Activated T-helper 1 cell treated with anti-CD3 and anti-CD28 coated beads, Interleukin-12 subunit alpha, Interleukin-12 subunit beta, Interleukin-2, Interleukin-4 antibody, amounts not matched to agents 30 ng/mL and 10 ng/mL and 1 ng/mL, durations not matched to agents 14 hours and 24 hours and 36 hours (primary cell): ENCODE measurements at regions not wholly inside any gene's neighbourhood (a gene's known extent, or its start where the extent isn't known, plus 50 kb on each side); places are given as distances from the start of the nearest gene placed in this dataset.

ENCODE experiments used
- DNase-seq: peaks from one replicate; pipeline ENCODE4 v3.0.0; 2021; ENCODE audit warnings: low spot score
- H3K27ac Mint-ChIP-seq: one replicate; pipeline ENCODE4 v1.8.0; 2021; ENCODE audit warnings: mild to moderate bottlenecking, mixed read lengths
- H3K27me3 Mint-ChIP-seq: one replicate; pipeline ENCODE4 v1.8.0; 2022; ENCODE audit warnings: mild to moderate bottlenecking, moderate library complexity, mixed read lengths; ENCODE audit not compliant: insufficient read depth
- H3K36me3 Mint-ChIP-seq: one replicate; pipeline ENCODE4 v1.8.0; 2021; ENCODE audit warnings: low read depth, mixed read lengths
- H3K4me1 Mint-ChIP-seq: one replicate; pipeline ENCODE4 v1.8.0; 2021; ENCODE audit warnings: low read depth, mixed read lengths
- H3K4me3 Mint-ChIP-seq: one replicate; pipeline ENCODE4 v1.8.0; 2021; ENCODE audit warnings: mild to moderate bottlenecking, moderate library complexity, mixed read lengths
- H3K9me3 Mint-ChIP-seq: one replicate; pipeline ENCODE4 v1.8.0; 2021; ENCODE audit warnings: mixed read lengths
- intact Hi-C: fragments of 100-400 bp; cut with micrococcal nuclease; formaldehyde crosslinking; loops from one replicate; pipeline ENCODE4 v1.15.1; 2024

DNA sequence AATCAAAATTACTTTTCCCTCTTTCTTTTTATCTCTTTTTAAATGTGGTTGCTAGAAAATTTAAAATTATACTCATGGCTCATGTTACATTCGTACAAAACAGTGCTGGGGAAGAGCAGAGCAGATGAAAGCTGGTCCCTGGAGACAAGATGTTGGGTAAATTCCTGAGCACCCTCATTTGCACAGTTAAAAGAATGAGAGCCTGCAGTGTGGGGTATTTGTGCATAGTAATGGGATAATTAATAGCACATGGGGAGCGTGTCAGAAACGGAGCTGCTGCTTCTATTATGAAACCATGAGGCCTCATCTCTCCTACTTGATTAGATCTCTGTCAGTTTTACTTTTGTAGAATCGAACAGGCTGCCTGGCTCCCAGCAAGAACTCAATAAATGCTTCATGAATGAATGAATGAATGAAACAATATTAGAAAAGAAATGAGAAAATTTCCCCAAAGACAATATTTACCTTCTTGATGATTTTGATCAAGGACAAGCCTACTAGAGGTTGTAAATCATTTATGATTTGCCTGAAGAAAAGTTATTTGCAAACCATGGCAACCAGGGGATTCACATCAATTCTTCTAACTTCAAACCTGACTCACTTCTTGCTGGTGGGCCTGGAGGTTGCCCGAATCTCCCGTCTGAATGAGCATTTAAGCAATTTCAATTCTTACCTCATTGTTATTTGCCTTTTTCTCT, 177.2 kb upstream of the TUT7 start:
- Mint-ChIP-seq H3K36me3 (no peaks in the 10 kb centered on the region), H3K27me3 (no peaks in the 10 kb centered on the region), H3K4me3 (no peak overlapping the region), H3K9me3 (no peaks in the 10 kb centered on the region), H3K4me1 (no peaks in the 10 kb centered on the region), H3K27ac (no peak overlapping the region)
- no peak for DNase-seq
- intact Hi-C loops = no loop called here

DNA sequence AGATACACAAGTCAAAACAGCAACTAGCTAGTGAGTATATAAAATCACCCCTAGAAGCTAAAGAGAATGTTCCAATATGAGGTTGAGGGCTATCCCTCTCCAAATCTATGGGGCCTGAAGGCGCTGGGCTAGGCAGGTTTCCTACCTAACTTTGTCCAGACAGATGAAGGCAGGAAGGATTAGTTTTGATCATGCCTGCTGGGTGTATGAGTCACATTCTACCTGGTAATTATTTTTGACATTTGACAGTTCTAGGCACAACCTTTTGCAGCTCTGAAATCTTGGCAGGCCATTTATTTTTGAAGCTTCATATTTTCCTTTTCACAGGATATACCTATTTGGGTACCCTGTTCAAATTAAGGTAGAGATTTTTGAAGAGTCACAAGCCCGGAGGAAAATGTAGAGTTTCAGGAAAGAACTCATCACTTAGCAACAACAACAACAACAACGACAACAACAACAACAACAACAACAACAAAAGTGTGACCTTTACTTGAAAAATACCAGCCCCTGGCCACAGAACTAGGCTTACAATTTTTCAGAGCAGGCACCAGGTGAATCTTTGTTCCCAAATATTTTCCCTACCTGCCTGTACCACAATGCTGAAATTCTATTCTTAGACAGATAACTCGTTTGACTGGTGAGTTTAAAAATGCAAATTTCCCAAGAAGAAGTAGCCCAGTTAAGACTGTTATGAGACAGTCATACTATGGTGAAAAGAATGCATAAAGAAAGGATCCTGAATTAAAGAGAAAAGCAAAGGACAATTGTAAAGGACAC, 175.5 kb upstream of the TUT7 start:
- Mint-ChIP-seq H3K4me1 (no peaks in the 10 kb centered on the region), H3K4me3 (no peak overlapping the region), H3K9me3 (no peaks in the 10 kb centered on the region), H3K27ac (no peak overlapping the region), H3K27me3 (no peaks in the 10 kb centered on the region), H3K36me3 (no peaks in the 10 kb centered on the region)
- intact Hi-C loops = no loop called here
- DNase-seq = no peak

DNA sequence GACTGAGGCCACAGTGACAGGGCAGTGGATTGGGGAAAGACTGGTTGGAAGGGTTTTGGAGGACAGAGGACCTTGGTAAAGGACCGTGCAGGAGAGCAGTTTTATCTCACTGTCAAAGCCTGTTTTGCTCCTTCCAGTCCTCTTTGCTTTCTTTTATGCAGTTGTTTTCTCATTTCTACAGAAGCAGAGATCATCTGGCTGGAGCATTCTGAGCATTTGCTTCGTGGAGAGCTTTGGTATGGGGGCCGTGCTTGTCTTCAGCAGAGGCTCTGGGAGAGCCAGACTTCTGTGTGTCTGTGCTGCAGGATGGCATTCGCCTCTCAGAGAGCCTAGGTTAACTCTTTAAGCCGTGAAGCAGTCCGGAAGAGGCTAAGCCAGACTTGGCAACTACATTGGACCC, 171.8 kb upstream of the TUT7 start:
- no peaks in the 10 kb centered on the region for H3K4me1 Mint-ChIP-seq
- no peaks in the 10 kb centered on the region for H3K9me3 Mint-ChIP-seq
- H3K27me3 Mint-ChIP-seq = no peaks in the 10 kb centered on the region
- intact Hi-C loops = no loop called here
- H3K4me3 Mint-ChIP-seq = no peak overlapping the region
- no peak for DNase-seq
- no peak overlapping the region for H3K27ac Mint-ChIP-seq
- no peaks in the 10 kb centered on the region for H3K36me3 Mint-ChIP-seq

DNA sequence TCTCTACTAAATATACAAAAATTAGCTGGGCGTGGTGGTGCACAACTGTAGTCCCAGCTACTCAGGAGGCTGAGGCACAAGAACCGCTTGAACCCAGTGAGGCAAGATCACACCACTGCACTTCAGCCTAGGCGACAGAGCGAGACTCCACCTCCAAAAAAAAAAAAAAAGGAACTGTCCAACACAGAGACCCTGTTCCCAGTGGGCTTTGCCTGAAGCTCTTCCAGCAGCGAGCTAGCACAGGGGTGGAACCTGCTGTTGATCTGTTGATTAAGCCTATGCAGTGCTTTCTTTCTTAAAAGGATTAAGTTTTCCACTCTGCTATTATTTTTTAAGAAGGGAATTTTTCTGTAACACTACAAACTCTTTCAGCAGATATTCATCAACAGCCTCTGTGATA, 171.0 kb upstream of the TUT7 start:
- H3K4me1 Mint-ChIP-seq = no peaks in the 10 kb centered on the region
- DNase-seq = no peak
- H3K36me3 Mint-ChIP-seq = no peaks in the 10 kb centered on the region
- no peak overlapping the region for H3K4me3 Mint-ChIP-seq
- no peak overlapping the region for H3K27ac Mint-ChIP-seq
- intact Hi-C loops = no loop called here
- no peaks in the 10 kb centered on the region for H3K27me3 Mint-ChIP-seq
- H3K9me3 Mint-ChIP-seq = no peaks in the 10 kb centered on the region

DNA sequence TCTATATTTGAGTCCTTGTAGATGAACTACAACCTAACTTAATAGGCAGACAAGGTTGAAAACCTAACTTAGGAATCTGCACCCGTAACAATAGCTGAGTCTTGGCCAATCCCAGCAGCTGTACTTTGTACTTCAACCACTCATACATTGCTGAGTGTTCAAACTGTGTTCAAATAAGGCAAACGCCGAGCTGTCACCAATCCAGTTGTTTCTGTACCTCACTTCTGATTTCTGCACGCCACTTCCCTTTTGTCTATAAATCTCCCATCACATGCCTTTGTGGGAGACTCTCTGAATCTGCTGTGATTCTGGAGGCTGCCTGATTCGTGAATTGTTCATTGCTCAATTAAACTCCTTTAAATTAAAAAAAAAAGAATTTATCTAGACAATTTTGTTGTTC, 167.8 kb upstream of the TUT7 start:
- H3K4me3 Mint-ChIP-seq = no peak overlapping the region
- intact Hi-C loops = no loop called here

DNA sequence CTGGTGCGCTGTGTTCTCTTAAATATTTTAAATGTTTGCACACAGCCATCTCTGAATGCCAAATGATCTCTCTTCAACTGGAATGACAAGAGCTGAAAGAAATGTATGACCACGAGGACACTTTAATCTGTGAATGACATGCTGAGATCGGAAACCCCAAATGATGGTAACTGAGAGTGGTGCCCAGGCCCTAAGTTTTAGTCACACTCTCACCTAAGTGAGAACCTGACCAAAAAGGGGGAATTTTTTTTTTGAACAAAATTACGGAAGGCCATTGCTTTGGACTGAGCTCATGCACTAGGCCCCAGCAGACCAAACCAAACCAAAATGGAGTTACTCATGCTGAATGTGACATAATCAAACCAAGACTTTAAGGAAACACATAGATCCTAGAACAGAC, 167.1 kb upstream of the TUT7 start:
- Mint-ChIP-seq H3K27me3 (peaks cover under 1% of the 10 kb centered on the region), H3K36me3 (no peaks in the 10 kb centered on the region), H3K4me1 (no peaks in the 10 kb centered on the region), H3K27ac (no peak overlapping the region), H3K9me3 (no peaks in the 10 kb centered on the region), H3K4me3 (no peak overlapping the region)
- no peak for DNase-seq
- intact Hi-C loops = no loop called here

More for the DNA sequence above, 167.8 kb upstream of the TUT7 start:
- H3K27ac Mint-ChIP-seq = no peak overlapping the region
- no peaks in the 10 kb centered on the region for H3K9me3 Mint-ChIP-seq
- no peaks in the 10 kb centered on the region for H3K4me1 Mint-ChIP-seq
- no peaks in the 10 kb centered on the region for H3K36me3 Mint-ChIP-seq
- no peaks in the 10 kb centered on the region for H3K27me3 Mint-ChIP-seq
- DNase-seq = no peak

DNA sequence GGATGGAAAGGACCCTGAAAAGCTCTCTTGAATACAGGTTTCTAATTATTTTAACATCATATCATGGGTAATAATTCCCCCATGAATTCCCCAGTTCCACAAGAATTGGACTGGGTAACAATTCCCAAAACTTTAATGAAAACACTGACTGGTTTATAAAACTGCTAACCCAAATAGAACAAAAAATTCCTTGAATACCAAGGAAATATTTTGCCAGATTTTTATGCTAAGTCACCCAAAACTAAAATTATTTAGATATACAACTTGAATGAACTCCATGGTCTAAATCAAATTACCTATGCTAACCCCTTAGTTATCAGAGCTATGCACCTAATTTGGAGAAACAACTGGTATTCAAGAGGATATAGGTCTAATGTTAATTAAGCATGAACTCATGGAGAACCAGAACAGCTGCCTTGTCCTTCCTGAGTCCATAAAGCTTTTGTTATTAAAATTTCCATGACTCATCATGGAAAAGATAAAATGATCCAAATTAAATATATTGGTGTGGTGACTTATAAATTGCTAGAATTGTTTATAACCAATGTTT, 164.9 kb upstream of the TUT7 start:
- Mint-ChIP-seq H3K9me3 (no peaks in the 10 kb centered on the region), H3K27me3 (peaks cover 6% of the 10 kb centered on the region), H3K36me3 (no peaks in the 10 kb centered on the region), H3K4me1 (no peaks in the 10 kb centered on the region), H3K27ac (no peak overlapping the region), H3K4me3 (no peak overlapping the region)
- intact Hi-C loops = no loop called here
- DNase-seq = no peak

DNA sequence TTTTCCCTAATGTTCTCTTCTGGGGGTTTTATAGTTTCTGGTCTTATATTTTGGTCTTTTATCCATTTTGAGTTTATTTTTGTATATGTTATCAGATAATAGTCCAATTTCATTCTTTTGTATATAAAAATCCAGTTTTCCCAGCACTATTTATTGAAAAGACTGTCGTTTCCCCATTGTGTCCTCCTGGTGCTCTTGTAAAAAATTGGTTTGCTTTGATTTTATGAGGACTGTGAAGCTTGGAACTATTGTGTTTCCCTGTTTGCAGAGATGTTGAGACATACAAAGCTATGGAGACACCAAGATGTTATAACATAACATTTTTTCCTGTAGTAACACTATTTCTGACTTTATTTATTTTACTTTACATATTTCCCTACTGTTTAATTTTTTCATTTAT, 163.3 kb upstream of the TUT7 start:
- intact Hi-C loops = no loop called here
- no peak overlapping the region for H3K27ac Mint-ChIP-seq
- H3K9me3 Mint-ChIP-seq = no peaks in the 10 kb centered on the region
- H3K4me3 Mint-ChIP-seq = no peak overlapping the region
- H3K4me1 Mint-ChIP-seq = no peaks in the 10 kb centered on the region
- H3K36me3 Mint-ChIP-seq = no peaks in the 10 kb centered on the region
- peaks cover 6% of the 10 kb centered on the region for H3K27me3 Mint-ChIP-seq
- DNase-seq = no peak

DNA sequence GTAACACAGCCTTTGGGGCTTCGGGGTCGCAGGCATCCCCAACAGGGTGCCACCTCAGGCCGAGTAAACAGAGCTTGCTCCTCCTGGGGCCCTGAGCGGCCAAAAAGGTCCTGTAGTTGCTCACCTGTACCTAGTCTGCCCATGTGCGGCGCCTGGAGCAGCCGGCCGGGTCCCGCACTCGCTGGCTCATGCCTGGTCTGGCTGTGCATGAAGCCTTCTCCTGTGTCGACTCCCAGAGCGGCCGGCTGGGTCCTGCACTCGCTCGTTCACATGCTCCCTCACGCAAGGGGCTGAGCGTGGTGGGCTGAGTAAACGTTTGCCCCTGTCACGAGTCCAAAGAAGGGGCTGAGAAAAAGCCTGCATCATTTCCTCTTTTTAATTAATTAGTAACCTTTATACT, 162.4 kb upstream of the TUT7 start:
- H3K36me3 Mint-ChIP-seq = no peaks in the 10 kb centered on the region
- no peak overlapping the region for H3K27ac Mint-ChIP-seq
- peaks cover 6% of the 10 kb centered on the region for H3K27me3 Mint-ChIP-seq
- intact Hi-C loops = no loop called here
- H3K9me3 Mint-ChIP-seq = no peaks in the 10 kb centered on the region
- no peak for DNase-seq
- H3K4me3 Mint-ChIP-seq = no peak overlapping the region
- H3K4me1 Mint-ChIP-seq = no peaks in the 10 kb centered on the region

DNA sequence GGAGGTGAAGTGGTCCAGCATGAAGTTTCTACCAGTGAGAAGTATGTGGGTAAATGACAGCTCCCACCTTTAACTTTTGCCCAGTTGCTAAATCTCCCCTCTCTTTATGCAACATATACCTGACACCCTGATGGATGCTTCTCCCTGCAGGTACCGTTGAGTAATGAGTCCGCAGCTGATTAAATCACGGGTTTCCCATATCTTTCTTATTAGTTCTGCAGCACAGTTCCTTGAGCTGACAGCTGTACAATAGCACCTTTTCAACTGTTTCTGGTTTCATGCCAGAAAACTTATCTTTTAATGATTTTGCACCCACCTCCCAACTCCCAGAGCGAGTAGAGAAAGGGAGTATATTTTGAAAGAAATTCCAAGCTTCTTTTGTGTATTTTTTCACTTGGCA, 161.0 kb upstream of the TUT7 start:
- Mint-ChIP-seq H3K27me3 (peaks cover 6% of the 10 kb centered on the region), H3K4me1 (no peaks in the 10 kb centered on the region), H3K36me3 (no peaks in the 10 kb centered on the region), H3K27ac (no peak overlapping the region), H3K9me3 (no peaks in the 10 kb centered on the region), H3K4me3 (no peak overlapping the region)
- no peak for DNase-seq
- intact Hi-C loops = no loop called here

DNA sequence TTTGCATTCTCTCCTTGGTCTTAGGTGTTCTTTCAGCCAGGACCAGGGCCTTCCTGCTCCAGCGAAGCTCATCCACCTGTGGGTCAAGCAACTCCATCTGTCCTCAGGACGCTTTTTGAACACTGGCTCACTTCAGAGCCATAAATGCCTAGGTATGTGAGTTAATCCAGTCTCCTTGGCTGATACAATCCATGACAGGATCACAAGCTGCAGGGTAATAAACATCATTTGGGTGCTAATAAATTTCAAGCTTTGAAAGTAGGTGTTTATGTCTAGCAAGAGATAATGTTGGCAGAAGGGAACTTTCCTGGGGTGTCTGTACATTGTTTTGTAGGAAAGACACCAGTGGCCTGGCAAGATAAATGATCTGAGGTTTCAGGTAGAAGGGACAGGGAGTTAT, 159.2 kb upstream of the TUT7 start:
- intact Hi-C loops = no loop called here
- Mint-ChIP-seq H3K27me3 (peaks cover 6% of the 10 kb centered on the region), H3K9me3 (no peaks in the 10 kb centered on the region), H3K36me3 (no peaks in the 10 kb centered on the region), H3K27ac (no peak overlapping the region), H3K4me1 (no peaks in the 10 kb centered on the region), H3K4me3 (no peak overlapping the region)
- DNase-seq = no peak

DNA sequence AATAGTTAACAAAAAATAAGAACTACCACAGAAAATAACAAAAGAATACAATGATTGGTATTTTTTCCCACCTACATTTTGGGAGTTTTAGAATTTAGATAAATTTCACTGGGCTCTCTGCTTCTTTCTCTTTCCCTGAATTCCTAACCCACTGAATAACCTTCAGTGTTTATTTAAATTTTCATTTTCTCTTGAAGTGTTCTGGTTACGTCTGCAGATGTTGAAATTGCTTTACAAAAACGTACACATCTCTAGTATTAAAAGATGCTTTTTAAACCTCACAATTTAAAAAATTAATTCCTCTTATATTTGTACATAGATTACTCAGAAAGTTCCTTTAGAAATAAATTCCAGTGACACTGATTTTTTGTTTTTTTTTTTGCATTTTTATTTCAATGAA, 158.7 kb upstream of the TUT7 start:
- Mint-ChIP-seq H3K4me1 (no peaks in the 10 kb centered on the region), H3K4me3 (no peak overlapping the region), H3K27me3 (peaks cover 6% of the 10 kb centered on the region), H3K36me3 (no peaks in the 10 kb centered on the region), H3K27ac (no peak overlapping the region), H3K9me3 (no peaks in the 10 kb centered on the region)
- no peak for DNase-seq
- intact Hi-C loops = no loop called here

DNA sequence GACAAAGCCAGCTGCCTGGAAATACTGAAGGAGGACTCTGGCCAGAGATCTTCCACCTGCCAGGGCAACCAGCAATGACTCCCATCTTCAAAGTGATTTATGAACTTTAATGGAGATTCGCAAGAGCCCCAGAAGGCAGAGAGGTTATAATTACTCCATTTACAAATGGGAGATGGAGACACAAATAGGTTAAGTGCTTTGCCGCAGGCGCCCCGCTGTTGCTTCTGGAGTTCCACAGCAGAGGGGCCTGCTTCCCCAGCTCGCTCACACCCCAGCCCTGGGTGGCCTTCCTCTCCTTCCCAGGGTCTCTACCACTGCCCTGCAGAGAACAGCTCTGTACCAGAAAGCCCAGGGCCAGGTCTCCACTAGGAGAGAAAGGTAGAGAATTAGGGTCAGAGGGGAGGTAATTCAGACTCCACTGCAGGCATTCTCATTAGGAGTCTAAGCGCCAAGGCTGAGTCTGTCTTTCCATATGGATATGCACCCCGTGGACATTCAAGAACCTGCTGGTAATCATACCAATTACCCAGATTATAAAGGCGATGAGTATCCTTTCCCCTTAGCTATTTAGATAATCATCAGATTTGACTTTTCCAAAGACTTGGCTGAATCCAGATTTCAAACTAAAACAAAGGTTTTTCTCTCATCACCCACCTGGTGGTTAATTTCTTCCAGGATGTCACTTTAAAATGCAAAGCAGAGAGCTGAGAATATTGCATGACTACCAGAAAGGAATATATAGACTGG, 157.6 kb upstream of the TUT7 start:
- Mint-ChIP-seq H3K27me3 (peaks cover 6% of the 10 kb centered on the region), H3K4me3 (no peak overlapping the region), H3K4me1 (no peaks in the 10 kb centered on the region), H3K27ac (no peak overlapping the region), H3K36me3 (no peaks in the 10 kb centered on the region), H3K9me3 (no peaks in the 10 kb centered on the region)
- intact Hi-C loops = no loop called here
- DNase-seq = no peak
